ENCODE measurements at regions not wholly inside any gene's neighbourhood (a gene's known extent, or its start where the extent isn't known, plus 50 kb on each side); places are given as distances from the start of the nearest gene placed in this dataset.

GRCh38 chr3:31373681-31374080 lies 159.0 kb upstream of the STT3B start:
- DNase-seq, result no peak
- TF ChIP-seq, protein P1, sequence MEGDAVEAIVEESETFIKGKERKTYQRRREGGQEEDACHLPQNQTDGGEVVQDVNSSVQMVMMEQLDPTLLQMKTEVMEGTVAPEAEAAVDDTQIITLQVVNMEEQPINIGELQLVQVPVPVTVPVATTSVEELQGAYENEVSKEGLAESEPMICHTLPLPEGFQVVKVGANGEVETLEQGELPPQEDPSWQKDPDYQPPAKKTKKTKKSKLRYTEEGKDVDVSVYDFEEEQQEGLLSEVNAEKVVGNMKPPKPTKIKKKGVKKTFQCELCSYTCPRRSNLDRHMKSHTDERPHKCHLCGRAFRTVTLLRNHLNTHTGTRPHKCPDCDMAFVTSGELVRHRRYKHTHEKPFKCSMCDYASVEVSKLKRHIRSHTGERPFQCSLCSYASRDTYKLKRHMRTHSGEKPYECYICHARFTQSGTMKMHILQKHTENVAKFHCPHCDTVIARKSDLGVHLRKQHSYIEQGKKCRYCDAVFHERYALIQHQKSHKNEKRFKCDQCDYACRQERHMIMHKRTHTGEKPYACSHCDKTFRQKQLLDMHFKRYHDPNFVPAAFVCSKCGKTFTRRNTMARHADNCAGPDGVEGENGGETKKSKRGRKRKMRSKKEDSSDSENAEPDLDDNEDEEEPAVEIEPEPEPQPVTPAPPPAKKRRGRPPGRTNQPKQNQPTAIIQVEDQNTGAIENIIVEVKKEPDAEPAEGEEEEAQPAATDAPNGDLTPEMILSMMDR (IDR thresholded peaks at IDR 0.05), result no peak
- no peak for TF ChIP-seq POLR2A (IDR thresholded peaks at IDR 0.05)
- no peaks in the 10 kb centered on the region for H3K9me3 ChIP-seq
- no peak for ATAC-seq
- no peak overlapping the region for H3K27ac ChIP-seq
- intact Hi-C loops (cut with DNase I), result no loop called here
- WGBS, 2 donors, result 85 to 88% methylated on average over 3 of the region's 3 CpGs
- no peaks in the 10 kb centered on the region for H3K36me3 ChIP-seq (replicated peaks in 1 of 2; ENCODE audit: insufficient read depth in 1 of 2, low read depth in 2 of 2)
- H3K27me3 ChIP-seq, result no peaks in the 10 kb centered on the region
- H3K4me3 ChIP-seq, result no peak overlapping the region
- H3K4me1 ChIP-seq, result peaks cover 8% of the 10 kb centered on the region

DNA sequence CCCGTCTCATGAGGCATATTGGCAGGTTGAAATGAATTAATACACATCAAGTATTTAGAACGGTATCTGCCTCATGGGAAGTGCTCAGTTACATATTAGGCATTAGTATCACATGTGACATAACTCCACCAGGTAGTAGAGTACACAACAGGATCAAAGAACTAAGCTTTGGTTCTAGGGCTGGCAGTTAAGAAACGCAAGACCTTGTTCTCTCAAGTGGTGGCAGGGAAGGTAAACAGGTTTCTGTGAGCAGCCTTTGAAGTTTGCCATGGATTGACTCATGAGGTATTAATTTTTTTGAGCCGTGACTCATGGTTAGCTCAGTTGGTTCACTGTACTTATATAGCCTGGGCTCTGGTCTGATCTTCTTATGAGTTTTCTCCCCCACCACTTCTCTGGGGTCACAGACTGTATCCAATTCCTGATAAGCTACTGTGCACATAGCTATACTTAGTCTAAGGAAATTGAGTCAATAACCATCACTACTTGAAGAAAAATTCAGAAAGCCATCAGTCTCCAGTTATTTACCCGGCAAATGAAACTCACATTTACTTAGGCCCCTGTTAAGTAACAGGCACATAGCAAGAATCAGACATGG lies 155.6 kb upstream of the STT3B start:
- intact Hi-C loops (cut with DNase I), result no loop called here
- ATAC-seq (peak; percentile 83), DNase-seq (peak in 2 of 4 donors; percentile 38 to 72)
- H3K4me3 ChIP-seq, result no peak overlapping the region
- peak overlapping the region in 1 of 4 donors; percentile 69 for H3K27ac ChIP-seq
- 47 to 48% methylated on average over 5 of the region's 5 CpGs for WGBS, 2 donors
- H3K27me3 ChIP-seq, result no peaks in the 10 kb centered on the region
- no peaks in the 10 kb centered on the region for H3K9me3 ChIP-seq
- TF ChIP-seq POLR2A (IDR thresholded peaks at IDR 0.05), result no peak
- TF ChIP-seq, protein P1 (IDR thresholded peaks at IDR 0.05), result no peak
- H3K36me3 ChIP-seq (replicated peaks in 1 of 2; ENCODE audit: insufficient read depth in 1 of 2, low read depth in 2 of 2), result no peaks in the 10 kb centered on the region
- no peaks in the 10 kb centered on the region for H3K4me1 ChIP-seq

- DNase-seq (no peak), ATAC-seq (no peak)
- H3K27ac ChIP-seq, result no peak overlapping the region
- TF ChIP-seq, protein P1 (IDR thresholded peaks at IDR 0.05), result no peak
- no peak for TF ChIP-seq POLR2A (IDR thresholded peaks at IDR 0.05)
- intact Hi-C loops (cut with DNase I), result no loop called here
- 80 to 94% methylated on average over 1 of the region's 1 CpG for WGBS, 2 donors
- no peaks in the 10 kb centered on the region for H3K4me1 ChIP-seq
- no peak overlapping the region for H3K4me3 ChIP-seq
- H3K27me3 ChIP-seq, result no peaks in the 10 kb centered on the region
- H3K36me3 ChIP-seq (replicated peaks in 1 of 2; ENCODE audit: insufficient read depth in 1 of 2, low read depth in 2 of 2), result no peaks in the 10 kb centered on the region
- H3K9me3 ChIP-seq, result no peaks in the 10 kb centered on the region
Measured at GRCh38 chr3:31378231-31378630, 154.5 kb upstream of the STT3B start.

DNA sequence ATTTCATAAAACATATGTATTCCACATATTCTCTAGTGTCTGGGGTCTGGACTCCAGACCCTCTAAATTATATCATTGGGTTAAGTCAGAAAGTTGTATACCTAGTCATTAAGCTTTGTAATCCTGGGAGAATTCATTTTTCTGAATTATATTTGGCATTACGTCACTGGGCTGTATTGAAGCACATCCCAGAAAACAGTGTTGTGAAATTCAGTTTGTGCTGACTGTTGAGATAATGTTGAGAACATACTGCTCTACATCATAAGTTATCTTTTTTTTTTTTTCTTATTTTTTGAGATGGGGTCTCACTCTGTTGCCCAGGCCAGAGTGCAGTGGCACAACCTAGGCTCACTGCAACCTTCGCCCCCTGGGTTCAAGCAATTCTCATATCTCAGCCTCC lies 153.1 kb upstream of the STT3B start:
- Histone ChIP-seq H3K27ac (no peak overlapping the region), H3K4me3 (no peak overlapping the region), H3K4me1 (no peaks in the 10 kb centered on the region), H3K36me3 (replicated peaks in 1 of 2; ENCODE audit: insufficient read depth in 1 of 2, low read depth in 2 of 2) (no peaks in the 10 kb centered on the region), H3K27me3 (no peaks in the 10 kb centered on the region), H3K9me3 (no peaks in the 10 kb centered on the region)
- intact Hi-C loops (cut with DNase I), result no loop called here
- DNase-seq (no peak), ATAC-seq (no peak)
- WGBS, 2 donors, result 85 to 87% methylated on average over 2 of the region's 2 CpGs
- TF ChIP-seq, protein P1 (IDR thresholded peaks at IDR 0.05), result no peak
- no peak for TF ChIP-seq POLR2A (IDR thresholded peaks at IDR 0.05)

DNA sequence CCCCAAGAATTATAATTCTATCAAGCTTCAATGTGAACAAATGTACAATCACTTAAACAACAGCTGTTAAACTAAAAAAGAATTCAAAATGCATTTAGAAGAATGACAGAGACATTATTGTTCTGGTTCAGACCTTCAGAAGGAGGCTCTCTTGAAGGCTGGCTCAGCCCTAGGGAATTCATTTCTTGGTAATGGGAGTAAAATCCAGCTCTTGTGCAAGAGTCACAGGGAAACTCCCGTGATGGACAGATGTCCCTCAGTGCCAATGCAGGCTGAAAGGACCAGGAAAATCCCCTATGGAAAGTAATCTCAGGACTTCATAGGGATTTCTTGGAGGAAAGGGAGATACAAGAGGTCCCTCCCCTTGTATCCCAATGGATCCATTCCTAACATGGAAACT lies 149.9 kb upstream of the STT3B start:
- no peak for TF ChIP-seq POLR2A (IDR thresholded peaks at IDR 0.05)
- TF ChIP-seq, protein P1 (IDR thresholded peaks at IDR 0.05), result no peak
- Histone ChIP-seq H3K27ac (no peak overlapping the region), H3K4me1 (no peaks in the 10 kb centered on the region), H3K36me3 (replicated peaks in 1 of 2; ENCODE audit: insufficient read depth in 1 of 2, low read depth in 2 of 2) (no peaks in the 10 kb centered on the region), H3K9me3 (no peaks in the 10 kb centered on the region), H3K27me3 (no peaks in the 10 kb centered on the region), H3K4me3 (no peak overlapping the region)
- intact Hi-C loops (cut with DNase I), result no loop called here
- WGBS, 2 donors, result 78 to 80% methylated on average over 1 of the region's 1 CpG
- no peak for ATAC-seq
- DNase-seq, result no peak

All from body of pancreas (tissue), 4 donors.